GM12892 (cell line): ENCODE measurements at regions not wholly inside any gene's neighbourhood (a gene's known extent, or its start where the extent isn't known, plus 50 kb on each side); places are given as distances from the start of the nearest gene placed in this dataset.
A peak's percentile ranks its signal among the peaks of the same experiment; 100 is the strongest.

ENCODE experiments used
- DNase-seq: peaks from one replicate; pipeline ENCODE4 v3.0.0; 2011; ENCODE audit not compliant: insufficient read length
- FAIRE-seq: peaks from 2 replicates; lab custom pipeline; 2011; peaks lifted over from hg19 to GRCh38; lab: Jason Lieb, UNC
- POLR2A ChIP-seq: IDR thresholded peaks from 2 replicates; pipeline ENCODE4 v1.6.1; 2011; ENCODE audit warnings: low read depth, low read length, control low read depth
- POLR2AphosphoS5 ChIP-seq: IDR thresholded peaks from 2 replicates; pipeline ENCODE4 v1.6.1; 2011; ENCODE audit warnings: low read depth, low read length, control low read depth
- TAF1 ChIP-seq: IDR thresholded peaks from 2 replicates; pipeline ENCODE4 v1.6.1; 2011; ENCODE audit warnings: low read depth, mild to moderate bottlenecking, control low read depth, low read length, borderline replicate concordance

- FAIRE-seq (peak; percentile 79), DNase-seq (no peak)
- TF ChIP-seq TAF1 (no peak), POLR2AphosphoS5 (no peak), POLR2A (no peak)
Observed at GRCh38 chr5:93915142-93915553, 173.7 kb upstream of the POU5F2 start.

- no peak for TF ChIP-seq TAF1
- TF ChIP-seq POLR2AphosphoS5, result no peak
- no peak for TF ChIP-seq POLR2A
- DNase-seq, result no peak
- FAIRE-seq, result no peak
Observed at GRCh38 chr5:93911609-93912008, 170.2 kb upstream of the POU5F2 start.

GRCh38 chr5:93909356-93909755 lies 168.0 kb upstream of the POU5F2 start:
- FAIRE-seq, result no peak
- no peak for DNase-seq
- TF ChIP-seq POLR2A, result no peak
- no peak for TF ChIP-seq POLR2AphosphoS5
- no peak for TF ChIP-seq TAF1

GRCh38 chr5:93904917-93905316 lies 163.5 kb upstream of the POU5F2 start:
- DNase-seq, result no peak
- no peak for FAIRE-seq

GRCh38 chr5:93902288-93902687 lies 160.9 kb upstream of the POU5F2 start:
- no peak for TF ChIP-seq POLR2A
- TF ChIP-seq POLR2AphosphoS5, result no peak
- no peak for TF ChIP-seq TAF1
- FAIRE-seq, result no peak
- no peak for DNase-seq

More at GRCh38 chr5:93904917-93905316, 163.5 kb upstream of the POU5F2 start:
- TF ChIP-seq TAF1, result no peak
- no peak for TF ChIP-seq POLR2A
- no peak for TF ChIP-seq POLR2AphosphoS5

- TF ChIP-seq TAF1 (no peak), POLR2AphosphoS5 (no peak), POLR2A (no peak)
- no peak for FAIRE-seq
- DNase-seq, result no peak
Observed at GRCh38 chr5:93899026-93899600, 157.7 kb upstream of the POU5F2 start.

- TF ChIP-seq POLR2AphosphoS5 (no peak), POLR2A (no peak), TAF1 (no peak)
- no peak for FAIRE-seq
- DNase-seq, result no peak
Observed at GRCh38 chr5:93894601-93895354, 153.4 kb upstream of the POU5F2 start.

- DNase-seq (no peak), FAIRE-seq (no peak)
- no peak for TF ChIP-seq POLR2AphosphoS5
- no peak for TF ChIP-seq TAF1
- TF ChIP-seq POLR2A, result no peak
Observed at GRCh38 chr5:93893075-93893474, 151.7 kb upstream of the POU5F2 start.

- no peak for FAIRE-seq
- TF ChIP-seq POLR2AphosphoS5, result no peak
- no peak for TF ChIP-seq TAF1
- TF ChIP-seq POLR2A, result no peak
- DNase-seq, result no peak
Observed at GRCh38 chr5:93892481-93892880, 151.1 kb upstream of the POU5F2 start.

- no peak for FAIRE-seq
- TF ChIP-seq POLR2AphosphoS5 (no peak), POLR2A (no peak), TAF1 (no peak)
- no peak for DNase-seq
Observed at GRCh38 chr5:93891491-93892480, 150.4 kb upstream of the POU5F2 start.

GRCh38 chr5:93890657-93891056 lies 149.3 kb upstream of the POU5F2 start:
- DNase-seq (no peak), FAIRE-seq (no peak)
- no peak for TF ChIP-seq TAF1

GRCh38 chr5:93887678-93888077 lies 146.3 kb upstream of the POU5F2 start:
- no peak for DNase-seq

More at GRCh38 chr5:93887678-93888077, 146.3 kb upstream of the POU5F2 start:
- no peak for TF ChIP-seq TAF1
- TF ChIP-seq POLR2A, result no peak
- no peak for TF ChIP-seq POLR2AphosphoS5
- FAIRE-seq, result no peak
